ENCODE measurements at regions not wholly inside any gene's neighbourhood (a gene's known extent, or its start where the extent isn't known, plus 50 kb on each side); places are given as distances from the start of the nearest gene placed in this dataset.

- DNase-seq = no peak
- H3K9me3 ChIP-seq (ENCODE audit: control insufficient read depth, low read length) = no peaks in the 10 kb centered on the region
- H3K36me3 ChIP-seq (ENCODE audit: control insufficient read depth, insufficient read depth, low read length) = no peaks in the 10 kb centered on the region
- no peak overlapping the region for H3K4me3 ChIP-seq (ENCODE audit: insufficient read depth, low read depth, low read length, poor library complexity, severe bottlenecking)
- no peak overlapping the region for H3K27ac ChIP-seq (ENCODE audit: insufficient read depth, low read length, poor library complexity, severe bottlenecking)
- no peaks in the 10 kb centered on the region for H3K27me3 ChIP-seq (replicated peaks; ENCODE audit: control insufficient read depth, insufficient read depth, low read length, poor library complexity, severe bottlenecking)
- no peaks in the 10 kb centered on the region for H3K4me1 ChIP-seq (ENCODE audit: control insufficient read depth, insufficient read depth, low read length, poor library complexity, severe bottlenecking)
These were observed 156.1 kb downstream of the ERMARD start for GRCh38 chr6:169907419-169908115.

GRCh38 chr6:169906688-169907418, 155.4 kb downstream of the ERMARD start:
- no peak overlapping the region for H3K4me3 ChIP-seq (ENCODE audit: insufficient read depth, low read depth, low read length, poor library complexity, severe bottlenecking)
- no peaks in the 10 kb centered on the region for H3K4me1 ChIP-seq (ENCODE audit: control insufficient read depth, insufficient read depth, low read length, poor library complexity, severe bottlenecking)
- no peaks in the 10 kb centered on the region for H3K9me3 ChIP-seq (ENCODE audit: control insufficient read depth, low read length)
- H3K27me3 ChIP-seq (replicated peaks; ENCODE audit: control insufficient read depth, insufficient read depth, low read length, poor library complexity, severe bottlenecking) = no peaks in the 10 kb centered on the region
- no peak overlapping the region for H3K27ac ChIP-seq (ENCODE audit: insufficient read depth, low read length, poor library complexity, severe bottlenecking)
- DNase-seq = no peak
- H3K36me3 ChIP-seq (ENCODE audit: control insufficient read depth, insufficient read depth, low read length) = no peaks in the 10 kb centered on the region

GRCh38 chr6:169906004-169906687, 154.7 kb downstream of the ERMARD start:
- no peak for DNase-seq

GRCh38 chr6:169905041-169905807, 153.8 kb downstream of the ERMARD start:
- H3K27me3 ChIP-seq (replicated peaks; ENCODE audit: control insufficient read depth, insufficient read depth, low read length, poor library complexity, severe bottlenecking) = no peaks in the 10 kb centered on the region
- H3K36me3 ChIP-seq (ENCODE audit: control insufficient read depth, insufficient read depth, low read length) = no peaks in the 10 kb centered on the region
- H3K9me3 ChIP-seq (ENCODE audit: control insufficient read depth, low read length) = no peaks in the 10 kb centered on the region
- no peak for DNase-seq
- no peak overlapping the region for H3K4me3 ChIP-seq (ENCODE audit: insufficient read depth, low read depth, low read length, poor library complexity, severe bottlenecking)
- H3K27ac ChIP-seq (ENCODE audit: insufficient read depth, low read length, poor library complexity, severe bottlenecking) = no peak overlapping the region
- H3K4me1 ChIP-seq (ENCODE audit: control insufficient read depth, insufficient read depth, low read length, poor library complexity, severe bottlenecking) = no peaks in the 10 kb centered on the region

More at GRCh38 chr6:169906004-169906687, 154.7 kb downstream of the ERMARD start:
- H3K27ac ChIP-seq (ENCODE audit: insufficient read depth, low read length, poor library complexity, severe bottlenecking) = no peak overlapping the region
- no peak overlapping the region for H3K4me3 ChIP-seq (ENCODE audit: insufficient read depth, low read depth, low read length, poor library complexity, severe bottlenecking)
- no peaks in the 10 kb centered on the region for H3K4me1 ChIP-seq (ENCODE audit: control insufficient read depth, insufficient read depth, low read length, poor library complexity, severe bottlenecking)
- H3K36me3 ChIP-seq (ENCODE audit: control insufficient read depth, insufficient read depth, low read length) = no peaks in the 10 kb centered on the region
- no peaks in the 10 kb centered on the region for H3K27me3 ChIP-seq (replicated peaks; ENCODE audit: control insufficient read depth, insufficient read depth, low read length, poor library complexity, severe bottlenecking)
- H3K9me3 ChIP-seq (ENCODE audit: control insufficient read depth, low read length) = no peaks in the 10 kb centered on the region

GRCh38 chr6:169904051-169904922, 152.9 kb downstream of the ERMARD start:
- H3K4me1 ChIP-seq (ENCODE audit: control insufficient read depth, insufficient read depth, low read length, poor library complexity, severe bottlenecking) = no peaks in the 10 kb centered on the region
- H3K27me3 ChIP-seq (replicated peaks; ENCODE audit: control insufficient read depth, insufficient read depth, low read length, poor library complexity, severe bottlenecking) = no peaks in the 10 kb centered on the region
- no peak for DNase-seq

GRCh38 chr6:169903122-169903521, 151.7 kb downstream of the ERMARD start:
- H3K4me3 ChIP-seq (ENCODE audit: insufficient read depth, low read depth, low read length, poor library complexity, severe bottlenecking) = no peak overlapping the region

More at GRCh38 chr6:169904051-169904922, 152.9 kb downstream of the ERMARD start:
- Histone ChIP-seq H3K4me3 (ENCODE audit: insufficient read depth, low read depth, low read length, poor library complexity, severe bottlenecking) (no peak overlapping the region), H3K27ac (ENCODE audit: insufficient read depth, low read length, poor library complexity, severe bottlenecking) (no peak overlapping the region), H3K36me3 (ENCODE audit: control insufficient read depth, insufficient read depth, low read length) (no peaks in the 10 kb centered on the region), H3K9me3 (ENCODE audit: control insufficient read depth, low read length) (no peaks in the 10 kb centered on the region)

GRCh38 chr6:169902604-169903003, 151.2 kb downstream of the ERMARD start:
- Histone ChIP-seq H3K27ac (ENCODE audit: insufficient read depth, low read length, poor library complexity, severe bottlenecking) (no peak overlapping the region), H3K4me3 (ENCODE audit: insufficient read depth, low read depth, low read length, poor library complexity, severe bottlenecking) (no peak overlapping the region), H3K9me3 (ENCODE audit: control insufficient read depth, low read length) (no peaks in the 10 kb centered on the region), H3K27me3 (replicated peaks; ENCODE audit: control insufficient read depth, insufficient read depth, low read length, poor library complexity, severe bottlenecking) (no peaks in the 10 kb centered on the region), H3K4me1 (ENCODE audit: control insufficient read depth, insufficient read depth, low read length, poor library complexity, severe bottlenecking) (no peaks in the 10 kb centered on the region), H3K36me3 (ENCODE audit: control insufficient read depth, insufficient read depth, low read length) (no peaks in the 10 kb centered on the region)
- no peak for DNase-seq

More at GRCh38 chr6:169903122-169903521, 151.7 kb downstream of the ERMARD start:
- Histone ChIP-seq H3K27me3 (replicated peaks; ENCODE audit: control insufficient read depth, insufficient read depth, low read length, poor library complexity, severe bottlenecking) (no peaks in the 10 kb centered on the region), H3K27ac (ENCODE audit: insufficient read depth, low read length, poor library complexity, severe bottlenecking) (no peak overlapping the region), H3K9me3 (ENCODE audit: control insufficient read depth, low read length) (no peaks in the 10 kb centered on the region), H3K4me1 (ENCODE audit: control insufficient read depth, insufficient read depth, low read length, poor library complexity, severe bottlenecking) (no peaks in the 10 kb centered on the region), H3K36me3 (ENCODE audit: control insufficient read depth, insufficient read depth, low read length) (no peaks in the 10 kb centered on the region)
- no peak for DNase-seq

GRCh38 chr6:169902070-169902469, 150.6 kb downstream of the ERMARD start:
- DNase-seq = no peak
- Histone ChIP-seq H3K4me3 (ENCODE audit: insufficient read depth, low read depth, low read length, poor library complexity, severe bottlenecking) (no peak overlapping the region), H3K36me3 (ENCODE audit: control insufficient read depth, insufficient read depth, low read length) (no peaks in the 10 kb centered on the region), H3K9me3 (ENCODE audit: control insufficient read depth, low read length) (no peaks in the 10 kb centered on the region), H3K4me1 (ENCODE audit: control insufficient read depth, insufficient read depth, low read length, poor library complexity, severe bottlenecking) (no peaks in the 10 kb centered on the region), H3K27ac (ENCODE audit: insufficient read depth, low read length, poor library complexity, severe bottlenecking) (no peak overlapping the region), H3K27me3 (replicated peaks; ENCODE audit: control insufficient read depth, insufficient read depth, low read length, poor library complexity, severe bottlenecking) (no peaks in the 10 kb centered on the region)

All from effector memory CD4-positive, alpha-beta T cell (primary cell).